ENCODE measurements at regions not wholly inside any gene's neighbourhood (a gene's known extent, or its start where the extent isn't known, plus 50 kb on each side); places are given as distances from the start of the nearest gene placed in this dataset.

GRCh38 chr4:72918362-72918761 is 151.2 kb downstream of the COX18 start:
- TF ChIP-seq, protein P1, sequence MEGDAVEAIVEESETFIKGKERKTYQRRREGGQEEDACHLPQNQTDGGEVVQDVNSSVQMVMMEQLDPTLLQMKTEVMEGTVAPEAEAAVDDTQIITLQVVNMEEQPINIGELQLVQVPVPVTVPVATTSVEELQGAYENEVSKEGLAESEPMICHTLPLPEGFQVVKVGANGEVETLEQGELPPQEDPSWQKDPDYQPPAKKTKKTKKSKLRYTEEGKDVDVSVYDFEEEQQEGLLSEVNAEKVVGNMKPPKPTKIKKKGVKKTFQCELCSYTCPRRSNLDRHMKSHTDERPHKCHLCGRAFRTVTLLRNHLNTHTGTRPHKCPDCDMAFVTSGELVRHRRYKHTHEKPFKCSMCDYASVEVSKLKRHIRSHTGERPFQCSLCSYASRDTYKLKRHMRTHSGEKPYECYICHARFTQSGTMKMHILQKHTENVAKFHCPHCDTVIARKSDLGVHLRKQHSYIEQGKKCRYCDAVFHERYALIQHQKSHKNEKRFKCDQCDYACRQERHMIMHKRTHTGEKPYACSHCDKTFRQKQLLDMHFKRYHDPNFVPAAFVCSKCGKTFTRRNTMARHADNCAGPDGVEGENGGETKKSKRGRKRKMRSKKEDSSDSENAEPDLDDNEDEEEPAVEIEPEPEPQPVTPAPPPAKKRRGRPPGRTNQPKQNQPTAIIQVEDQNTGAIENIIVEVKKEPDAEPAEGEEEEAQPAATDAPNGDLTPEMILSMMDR (IDR thresholded peaks at IDR 0.05; ENCODE audit: low read depth, low read length), result no peak
- Histone ChIP-seq H3K27me3 (no peaks in the 10 kb centered on the region), H3K36me3 (no peaks in the 10 kb centered on the region), H3K27ac (no peak overlapping the region), H3K4me3 (no peak overlapping the region), H3K4me1 (ENCODE audit: low read depth) (no peaks in the 10 kb centered on the region), H3K9me3 (ENCODE audit: low read depth) (no peaks in the 10 kb centered on the region)
- DNase-seq (ENCODE audit: low read depth in 1 of 2, low spot score in 1 of 2), result no peak

GRCh38 chr4:72911316-72911715 is 158.2 kb downstream of the COX18 start:
- Histone ChIP-seq H3K27ac (no peak overlapping the region), H3K27me3 (no peaks in the 10 kb centered on the region), H3K4me3 (no peak overlapping the region), H3K4me1 (ENCODE audit: low read depth) (no peaks in the 10 kb centered on the region), H3K9me3 (ENCODE audit: low read depth) (no peaks in the 10 kb centered on the region), H3K36me3 (no peaks in the 10 kb centered on the region)
- TF ChIP-seq, protein P1 (IDR thresholded peaks at IDR 0.05; ENCODE audit: low read depth, low read length), result no peak
- no peak for DNase-seq (ENCODE audit: low read depth in 1 of 2, low spot score in 1 of 2)

DNA sequence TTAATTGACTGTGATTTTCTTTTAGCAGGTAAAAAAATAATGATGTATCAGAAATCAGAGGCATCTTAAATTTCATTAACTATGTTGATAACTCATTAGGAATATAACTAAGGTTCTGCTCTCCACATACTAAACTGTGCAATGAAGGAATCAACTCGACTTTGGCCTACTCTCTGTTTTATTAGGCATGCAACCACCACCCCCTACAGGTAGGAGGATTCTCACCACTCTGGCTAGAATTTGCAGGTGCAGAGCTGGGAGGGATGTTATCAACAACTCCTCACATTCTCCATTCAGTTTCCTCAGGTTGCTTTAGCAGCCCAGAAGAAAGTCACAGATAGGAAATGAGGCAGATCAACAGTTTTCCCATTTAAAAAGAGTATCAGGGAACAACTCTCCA is 160.1 kb downstream of the COX18 start:
- H3K4me3 ChIP-seq, result no peak overlapping the region
- peak; percentile 22 to 45 for DNase-seq (ENCODE audit: low read depth in 1 of 2, low spot score in 1 of 2)
- TF ChIP-seq, protein P1 (IDR thresholded peaks at IDR 0.05; ENCODE audit: low read depth, low read length), result peak; percentile 19
- H3K36me3 ChIP-seq, result no peaks in the 10 kb centered on the region
- H3K27me3 ChIP-seq, result no peaks in the 10 kb centered on the region
- no peaks in the 10 kb centered on the region for H3K9me3 ChIP-seq (ENCODE audit: low read depth)
- no peak overlapping the region for H3K27ac ChIP-seq
- no peaks in the 10 kb centered on the region for H3K4me1 ChIP-seq (ENCODE audit: low read depth)

- TF ChIP-seq, protein P1 (IDR thresholded peaks at IDR 0.05; ENCODE audit: low read depth, low read length), result no peak
- H3K27ac ChIP-seq, result no peak overlapping the region
- no peak overlapping the region for H3K4me3 ChIP-seq
- no peaks in the 10 kb centered on the region for H3K4me1 ChIP-seq (ENCODE audit: low read depth)
- DNase-seq (ENCODE audit: low read depth in 1 of 2, low spot score in 1 of 2), result no peak
- no peaks in the 10 kb centered on the region for H3K9me3 ChIP-seq (ENCODE audit: low read depth)
- no peaks in the 10 kb centered on the region for H3K27me3 ChIP-seq
- no peaks in the 10 kb centered on the region for H3K36me3 ChIP-seq
Observed at GRCh38 chr4:72902354-72902753, 167.2 kb downstream of the COX18 start.

- H3K4me3 ChIP-seq, result no peak overlapping the region
- H3K4me1 ChIP-seq (ENCODE audit: low read depth), result no peaks in the 10 kb centered on the region
- no peak for DNase-seq (ENCODE audit: low read depth in 1 of 2, low spot score in 1 of 2)
- no peaks in the 10 kb centered on the region for H3K36me3 ChIP-seq
- H3K27me3 ChIP-seq, result no peaks in the 10 kb centered on the region
- H3K9me3 ChIP-seq (ENCODE audit: low read depth), result no peaks in the 10 kb centered on the region
- TF ChIP-seq, protein P1 (IDR thresholded peaks at IDR 0.05; ENCODE audit: low read depth, low read length), result no peak
- no peak overlapping the region for H3K27ac ChIP-seq
Observed at GRCh38 chr4:72901553-72901952, 168.0 kb downstream of the COX18 start.

DNA sequence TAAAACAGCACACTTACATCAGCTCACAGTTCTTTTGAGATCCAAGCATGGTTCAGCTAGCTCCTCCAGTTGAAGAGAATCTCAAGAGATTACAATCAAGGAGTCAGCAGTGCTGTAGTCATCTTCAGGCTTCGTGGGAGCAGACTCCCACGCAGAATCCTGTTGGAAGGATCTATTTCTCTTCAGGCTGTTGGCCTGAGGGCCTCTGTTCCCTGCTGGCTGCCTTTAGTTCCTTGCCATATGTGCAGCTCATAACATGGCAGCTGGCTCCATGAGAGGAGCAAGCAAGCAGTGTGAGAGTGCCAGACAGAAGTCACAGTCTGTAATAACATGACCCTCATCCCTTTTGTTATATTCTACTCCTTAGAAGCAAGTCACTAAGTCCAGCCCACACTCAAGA is 168.6 kb downstream of the COX18 start:
- H3K4me3 ChIP-seq, result no peak overlapping the region
- TF ChIP-seq, protein P1 (IDR thresholded peaks at IDR 0.05; ENCODE audit: low read depth, low read length), result no peak
- no peaks in the 10 kb centered on the region for H3K27me3 ChIP-seq
- H3K4me1 ChIP-seq (ENCODE audit: low read depth), result no peaks in the 10 kb centered on the region
- H3K36me3 ChIP-seq, result no peaks in the 10 kb centered on the region
- DNase-seq (ENCODE audit: low read depth in 1 of 2, low spot score in 1 of 2), result peak in 1 of 2 donors; percentile 20
- no peaks in the 10 kb centered on the region for H3K9me3 ChIP-seq (ENCODE audit: low read depth)
- no peak overlapping the region for H3K27ac ChIP-seq
